ENCODE measurements at regions not wholly inside any gene's neighbourhood (a gene's known extent, or its start where the extent isn't known, plus 50 kb on each side); places are given as distances from the start of the nearest gene placed in this dataset.
A peak's percentile ranks its signal among the peaks of the same experiment; 100 is the strongest.

DNA sequence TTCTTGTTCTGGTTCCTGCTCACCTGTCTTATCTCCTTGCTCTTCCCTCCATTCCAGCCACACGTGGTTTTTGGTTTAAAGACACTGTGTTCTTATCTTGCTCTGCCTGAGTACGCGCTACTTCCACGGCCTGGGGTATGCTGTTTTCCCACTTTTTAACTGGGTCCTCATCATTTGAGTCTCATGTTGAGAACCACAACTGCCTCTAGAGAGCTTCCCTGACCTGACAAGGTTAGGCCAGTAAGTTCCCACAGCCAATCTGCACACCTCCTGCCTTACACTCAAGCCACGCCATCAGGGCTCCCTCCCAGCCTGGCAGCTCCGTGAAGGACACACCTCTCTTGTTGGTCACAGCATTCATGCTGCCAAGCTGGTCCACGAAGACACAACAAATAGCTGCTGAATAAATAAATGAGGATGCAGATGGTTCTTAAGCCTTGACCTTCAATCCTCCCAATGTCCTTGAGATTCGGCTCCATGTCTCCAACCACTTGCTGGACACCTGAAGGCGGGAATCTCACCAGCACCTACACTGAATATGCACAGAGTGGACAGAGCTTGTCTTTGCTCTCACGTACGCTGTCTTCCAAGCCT is 201.7 kb upstream of the KLF14 start:
- dilution Hi-C loops (cut with MboI; ENCODE audit: extremely low pct_ligation_motif_present, low sequenced_read_pairs): no loop called here

DNA sequence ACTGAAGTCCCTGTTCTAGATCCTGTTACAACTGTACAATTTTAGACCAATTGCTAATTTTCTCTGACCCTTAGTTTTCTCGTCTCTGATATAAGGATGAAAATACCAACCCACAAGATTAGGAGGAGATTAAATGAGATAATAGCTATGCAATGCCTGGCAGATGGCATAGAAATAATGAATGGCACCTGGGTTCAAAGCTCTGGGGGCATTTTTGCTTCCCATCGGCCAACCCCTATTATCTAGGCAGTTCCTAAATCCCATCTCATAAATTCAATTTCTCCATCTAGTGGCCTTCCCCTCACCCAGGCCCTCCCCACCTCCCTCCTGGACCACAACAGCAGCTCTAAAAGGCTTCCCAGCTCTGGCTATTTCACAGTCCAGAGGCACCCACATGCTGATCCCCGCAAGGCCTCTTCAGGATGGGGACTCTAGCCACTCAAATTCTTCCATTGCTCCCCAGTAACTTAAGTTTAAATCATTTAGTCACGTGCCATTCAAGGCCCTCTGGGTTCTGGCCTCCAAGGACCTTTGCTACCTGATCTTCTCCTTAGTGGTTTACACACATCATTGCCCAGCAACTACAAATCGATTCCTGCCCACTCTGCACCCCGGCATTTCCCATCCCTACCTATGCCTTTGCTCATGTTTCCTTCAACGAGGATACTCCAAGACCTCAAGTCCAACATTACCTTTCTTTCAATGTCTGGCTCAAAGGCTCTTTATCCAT is 202.4 kb upstream of the KLF14 start:
- DNase-seq (ENCODE audit: low read depth, low spot score) (no peak), FAIRE-seq (peak; percentile 56)
- Histone ChIP-seq H3K4me2 (ENCODE audit: insufficient read depth, low read length) (no peak overlapping the region), H3K9me1 (replicated peaks; ENCODE audit: control insufficient read depth, extremely low read depth, insufficient read depth, low read length) (no peaks in the 10 kb centered on the region), H2AFZ (ENCODE audit: low read depth, low read length) (no peak overlapping the region), H3K9ac (replicated peaks; ENCODE audit: extremely low read depth, insufficient read depth, low read length) (no peak overlapping the region), H3K36me3 (ENCODE audit: control insufficient read depth in 2 of 2, extremely low read depth in 1 of 2, insufficient read depth in 2 of 2, low read length in 2 of 2) (no peaks in the 10 kb centered on the region), H4K20me1 (replicated peaks; ENCODE audit: control insufficient read depth, extremely low read depth, insufficient read depth, low read length) (no peaks in the 10 kb centered on the region), H3K79me2 (ENCODE audit: control insufficient read depth, insufficient read depth, low read length) (peaks cover 1% of the 10 kb centered on the region), H3K4me1 (ENCODE audit: control insufficient read depth, extremely low read depth, insufficient read depth, low read length) (no peaks in the 10 kb centered on the region), H3K27me3 (ENCODE audit: control insufficient read depth in 2 of 2, insufficient read depth in 2 of 2, low read length in 2 of 2) (no peaks in the 10 kb centered on the region), H3K27ac (ENCODE audit: insufficient read depth, low read depth, low read length) (no peak overlapping the region), H3K4me3 (replicated peaks in 1 of 3; ENCODE audit: insufficient read depth in 1 of 3, low read depth in 1 of 3, low read length in 3 of 3) (no peak overlapping the region), H3K9me3 (replicated peaks; ENCODE audit: control insufficient read depth, insufficient read depth, low read length) (no peaks in the 10 kb centered on the region)
- dilution Hi-C loops (cut with MboI; ENCODE audit: extremely low pct_ligation_motif_present, low sequenced_read_pairs): no loop called here
- ChIA-PET POLR2A (interaction anchor here (0.6 kb wide), 1 partner anchor 32 kb away, joined by 3 read pairs; no protein-coding TSS in a partner anchor), CTCF (interaction anchor here (0.8 to 5.7 kb wide), 5 partner anchors 8 to 40 kb away, joined by 3 to 31 read pairs (median 3); no protein-coding TSS in a partner anchor)
- intact Hi-C loops (cut with micrococcal nuclease): no loop called here
- BruUV-seq (replicated peaks): no TSS peak
- no peak for TF ChIP-seq MYC (IDR thresholded peaks at IDR 0.05; ENCODE audit: low read depth, low read length)

More for the DNA sequence above, 201.7 kb upstream of the KLF14 start:
- no peak for TF ChIP-seq GATA2 (IDR thresholded peaks at IDR 0.05; ENCODE audit: insufficient read depth, insufficient read length, low read depth, low read length)
- H2AFZ ChIP-seq (ENCODE audit: low read depth, low read length): no peak overlapping the region
- FAIRE-seq: no peak
- intact Hi-C loops (cut with micrococcal nuclease): no loop called here
- no peaks in the 10 kb centered on the region for H3K9me1 ChIP-seq (replicated peaks; ENCODE audit: control insufficient read depth, extremely low read depth, insufficient read depth, low read length)
- no peaks in the 10 kb centered on the region for H4K20me1 ChIP-seq (replicated peaks; ENCODE audit: control insufficient read depth, extremely low read depth, insufficient read depth, low read length)
- no peak for DNase-seq (ENCODE audit: low read depth, low spot score)
- no peak overlapping the region for H3K9ac ChIP-seq (replicated peaks; ENCODE audit: extremely low read depth, insufficient read depth, low read length)
- H3K4me1 ChIP-seq (ENCODE audit: control insufficient read depth, extremely low read depth, insufficient read depth, low read length): no peaks in the 10 kb centered on the region
- ChIA-PET POLR2A (no interaction called here), CTCF (interaction anchor here (0.8 to 5.7 kb wide), 3 partner anchors 9 to 39 kb away, joined by 3 to 31 read pairs (median 3); no protein-coding TSS in a partner anchor)
- no peak overlapping the region for H3K4me3 ChIP-seq (replicated peaks in 1 of 3; ENCODE audit: insufficient read depth in 1 of 3, low read depth in 1 of 3, low read length in 3 of 3)
- peaks cover 1% of the 10 kb centered on the region for H3K79me2 ChIP-seq (ENCODE audit: control insufficient read depth, insufficient read depth, low read length)
- H3K27ac ChIP-seq (ENCODE audit: insufficient read depth, low read depth, low read length): no peak overlapping the region
- H3K36me3 ChIP-seq (ENCODE audit: control insufficient read depth in 2 of 2, extremely low read depth in 1 of 2, insufficient read depth in 2 of 2, low read length in 2 of 2): no peaks in the 10 kb centered on the region
- no peaks in the 10 kb centered on the region for H3K27me3 ChIP-seq (ENCODE audit: control insufficient read depth in 2 of 2, insufficient read depth in 2 of 2, low read length in 2 of 2)
- H3K9me3 ChIP-seq (replicated peaks; ENCODE audit: control insufficient read depth, insufficient read depth, low read length): no peaks in the 10 kb centered on the region
- BruUV-seq (replicated peaks): no TSS peak
- no peak overlapping the region for H3K4me2 ChIP-seq (ENCODE audit: insufficient read depth, low read length)
